ENCODE measurements at regions not wholly inside any gene's neighbourhood (a gene's known extent, or its start where the extent isn't known, plus 50 kb on each side); places are given as distances from the start of the nearest gene placed in this dataset.

- DNase-seq, result no peak
Measured at GRCh38 chr12:93043877-93044209, 114.7 kb upstream of the EEA1 start.

DNA sequence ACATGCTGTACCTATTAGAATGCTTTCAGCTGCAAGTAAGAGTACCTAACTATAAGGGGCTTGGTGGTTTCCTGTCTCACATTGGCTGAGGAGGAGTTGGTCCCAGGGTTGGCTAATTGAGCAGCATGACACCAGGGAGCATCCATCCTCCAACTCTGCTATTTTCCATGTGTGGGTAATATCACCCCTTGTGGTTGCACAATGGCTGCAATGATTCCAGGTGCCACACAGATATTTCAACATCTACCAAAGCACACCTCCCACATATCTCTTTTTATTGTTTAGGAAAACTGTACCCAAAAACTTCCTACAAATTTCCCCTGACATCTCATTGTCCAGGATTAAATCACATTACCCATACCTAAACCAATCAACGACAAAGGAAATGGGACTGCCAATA, 118.0 kb upstream of the EEA1 start:
- DNase-seq, result no peak

GRCh38 chr12:93048656-93049055, 119.6 kb upstream of the EEA1 start:
- no peak for DNase-seq

GRCh38 chr12:93050026-93050747, 121.1 kb upstream of the EEA1 start:
- no peak for DNase-seq

DNA sequence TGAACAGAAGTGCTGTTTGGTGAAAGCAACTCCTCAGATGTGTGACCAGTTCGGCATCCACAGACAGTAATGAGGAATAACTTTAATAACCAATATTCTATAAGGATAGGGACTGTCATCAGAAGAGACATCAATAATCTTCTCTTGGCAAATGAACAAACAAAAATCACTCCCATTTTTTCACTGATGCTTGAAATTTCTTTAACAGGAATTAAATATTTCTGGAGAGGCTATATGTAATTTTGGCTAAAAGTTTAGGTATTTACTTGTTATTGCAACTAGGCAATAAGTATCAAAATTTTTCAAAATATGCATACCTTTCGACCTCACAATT, 121.6 kb upstream of the EEA1 start:
- DNase-seq, result no peak

GRCh38 chr12:93054021-93054420, 124.9 kb upstream of the EEA1 start:
- no peak for DNase-seq

GRCh38 chr12:93055221-93055620, 126.1 kb upstream of the EEA1 start:
- no peak for DNase-seq

DNA sequence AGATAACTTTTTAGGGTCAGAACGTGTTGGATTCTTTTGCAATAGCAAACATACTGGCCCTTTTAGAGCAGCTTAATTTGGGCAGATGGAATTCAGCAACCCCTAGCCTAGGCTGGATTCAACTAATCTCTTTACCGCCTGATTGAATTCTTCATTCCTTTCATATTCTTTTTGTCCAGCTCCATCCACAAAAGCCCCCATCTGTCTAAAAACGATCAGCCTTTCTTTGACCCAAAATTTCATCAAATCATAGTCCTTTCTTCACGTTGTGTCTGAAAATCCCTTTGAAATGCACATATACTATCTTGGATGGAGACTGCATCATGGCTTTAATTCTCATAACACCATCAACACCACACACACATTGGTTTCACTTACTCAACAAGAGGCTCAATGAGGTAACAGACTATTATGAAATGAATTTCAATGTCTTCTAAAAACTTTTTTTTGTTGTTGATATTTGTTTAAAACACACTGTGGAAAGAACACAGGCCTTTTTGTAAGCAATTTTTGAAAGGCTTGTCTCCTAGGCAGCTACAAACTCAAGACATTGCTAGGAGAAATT, 128.0 kb upstream of the EEA1 start:
- no peak for DNase-seq

- no peak for DNase-seq
Measured at GRCh38 chr12:93058280-93058679, 129.2 kb upstream of the EEA1 start.

DNA sequence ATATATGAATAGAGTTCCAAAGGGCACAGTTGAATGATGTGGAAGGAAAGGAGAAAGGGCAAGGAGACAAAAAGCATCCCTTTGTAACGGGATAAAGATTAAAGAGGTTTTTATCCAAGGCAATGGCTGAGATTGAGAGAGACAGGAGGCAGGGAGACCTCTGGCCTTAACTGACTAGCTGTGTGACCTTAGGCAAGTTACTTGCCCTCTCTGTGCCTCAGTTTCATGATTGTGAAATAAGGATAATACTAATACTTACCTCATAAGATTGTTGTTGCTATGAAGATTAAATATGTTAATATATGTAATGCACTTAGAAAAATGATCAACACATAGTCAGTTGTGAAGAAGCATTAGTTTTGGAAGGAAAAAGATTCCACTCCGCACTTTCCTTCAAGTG, 130.2 kb upstream of the EEA1 start:
- DNase-seq, result no peak

DNA sequence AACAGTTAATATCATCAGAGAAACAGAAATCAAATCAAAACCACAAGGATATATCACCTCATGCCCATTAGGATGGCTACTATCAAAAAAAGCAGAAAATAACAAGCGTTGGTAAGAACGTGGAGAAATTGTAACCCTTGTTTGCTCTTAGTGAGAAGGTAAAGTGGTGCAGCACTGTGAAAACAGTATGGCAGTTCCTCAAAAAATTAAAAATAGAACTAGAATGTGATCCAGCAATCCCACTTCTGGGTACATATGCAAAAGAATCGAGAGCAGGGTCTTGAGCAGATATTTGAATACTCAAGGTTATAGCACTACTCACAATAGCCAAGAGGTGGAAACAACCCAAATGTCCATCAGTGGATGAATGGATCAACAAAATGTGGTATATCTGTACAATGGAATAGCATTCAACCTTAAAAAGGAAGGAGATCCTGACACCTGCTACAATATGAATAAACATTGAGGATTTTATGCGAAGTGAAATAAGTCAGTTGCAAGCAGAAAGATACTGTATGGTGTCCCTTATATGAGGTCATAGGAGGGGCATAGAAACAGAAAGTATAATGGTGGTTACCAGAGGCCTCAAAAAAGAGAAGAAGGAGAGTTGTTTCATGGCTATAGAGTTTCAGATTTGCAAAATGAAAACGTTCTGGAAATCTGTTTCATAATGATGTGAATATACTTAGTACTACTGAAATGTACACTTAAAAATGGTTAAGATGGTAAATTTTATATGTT, 131.0 kb upstream of the EEA1 start:
- DNase-seq, result no peak

- DNase-seq, result peak; percentile 29
Measured at GRCh38 chr12:93060666-93061472, 131.8 kb upstream of the EEA1 start.

GRCh38 chr12:93061473-93062419, 132.7 kb upstream of the EEA1 start:
- peak; percentile 63 for DNase-seq

- no peak for DNase-seq
Measured at GRCh38 chr12:93065896-93066295, 136.8 kb upstream of the EEA1 start.

DNA sequence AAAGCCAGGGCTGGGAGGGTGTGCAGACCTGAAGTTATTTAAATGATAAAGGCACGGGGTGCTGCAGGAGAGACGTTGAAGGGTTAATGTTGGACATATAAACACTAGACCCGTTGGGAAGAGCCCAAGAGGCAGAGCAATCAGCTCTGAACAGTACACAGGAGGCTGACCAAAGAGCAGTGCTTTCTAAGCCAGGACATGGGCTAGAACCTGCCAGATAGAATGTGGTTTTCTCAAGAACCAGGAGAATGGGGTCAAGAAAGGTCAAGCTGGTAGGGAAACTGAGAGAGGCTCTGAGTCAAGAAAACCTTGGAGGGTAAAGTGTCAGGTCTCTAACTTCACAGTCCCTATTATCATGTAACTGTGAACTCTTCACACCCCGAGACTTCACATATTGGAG, 143.2 kb upstream of the EEA1 start:
- no peak for DNase-seq

GRCh38 chr12:93073324-93073723, 144.2 kb upstream of the EEA1 start:
- DNase-seq, result no peak

- no peak for DNase-seq
Measured at GRCh38 chr12:93078059-93078458, 149.0 kb upstream of the EEA1 start.

GRCh38 chr12:93078577-93078976, 149.5 kb upstream of the EEA1 start:
- no peak for DNase-seq

- DNase-seq, result no peak
Measured at GRCh38 chr12:93079271-93079670, 150.2 kb upstream of the EEA1 start.

DNA sequence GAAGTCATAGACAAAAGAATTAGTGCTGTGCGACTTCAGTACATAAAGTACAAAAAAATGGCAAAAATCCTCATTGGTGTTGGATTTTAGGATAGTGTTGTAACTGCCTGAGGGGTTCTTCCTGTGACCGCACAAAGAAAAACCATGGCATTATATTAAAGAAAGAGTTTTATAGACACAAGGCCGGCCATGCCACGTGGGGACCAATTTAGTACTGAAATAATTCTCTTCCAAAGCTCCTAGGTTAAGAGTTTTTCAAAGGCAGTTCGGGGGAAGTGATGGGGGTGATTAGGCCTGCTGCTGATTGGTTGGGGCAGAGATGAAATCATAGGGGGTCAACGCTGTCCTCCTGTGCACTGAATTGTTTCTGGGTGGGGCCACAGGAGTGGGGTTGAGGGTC, 150.9 kb upstream of the EEA1 start:
- no peak for DNase-seq

DNA sequence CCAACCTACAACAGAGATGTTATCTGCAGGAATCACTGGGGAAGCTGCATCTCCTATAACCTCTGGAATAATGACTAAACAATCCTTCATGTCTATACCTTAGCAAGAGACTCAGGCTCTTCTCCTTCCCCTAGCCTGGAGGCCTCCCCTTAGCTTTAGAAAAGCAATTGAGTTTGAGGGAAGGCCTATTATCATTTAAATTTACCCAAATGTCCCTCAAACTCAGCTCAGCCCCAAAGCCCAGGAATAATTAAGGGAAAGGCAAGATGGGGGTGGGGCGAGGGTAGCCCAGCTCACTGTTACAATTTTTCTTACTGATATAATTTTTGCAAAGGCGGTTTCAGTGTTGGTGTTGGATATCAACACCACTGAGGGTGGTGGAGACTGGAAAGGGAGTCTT, 151.4 kb upstream of the EEA1 start:
- no peak for DNase-seq

DNA sequence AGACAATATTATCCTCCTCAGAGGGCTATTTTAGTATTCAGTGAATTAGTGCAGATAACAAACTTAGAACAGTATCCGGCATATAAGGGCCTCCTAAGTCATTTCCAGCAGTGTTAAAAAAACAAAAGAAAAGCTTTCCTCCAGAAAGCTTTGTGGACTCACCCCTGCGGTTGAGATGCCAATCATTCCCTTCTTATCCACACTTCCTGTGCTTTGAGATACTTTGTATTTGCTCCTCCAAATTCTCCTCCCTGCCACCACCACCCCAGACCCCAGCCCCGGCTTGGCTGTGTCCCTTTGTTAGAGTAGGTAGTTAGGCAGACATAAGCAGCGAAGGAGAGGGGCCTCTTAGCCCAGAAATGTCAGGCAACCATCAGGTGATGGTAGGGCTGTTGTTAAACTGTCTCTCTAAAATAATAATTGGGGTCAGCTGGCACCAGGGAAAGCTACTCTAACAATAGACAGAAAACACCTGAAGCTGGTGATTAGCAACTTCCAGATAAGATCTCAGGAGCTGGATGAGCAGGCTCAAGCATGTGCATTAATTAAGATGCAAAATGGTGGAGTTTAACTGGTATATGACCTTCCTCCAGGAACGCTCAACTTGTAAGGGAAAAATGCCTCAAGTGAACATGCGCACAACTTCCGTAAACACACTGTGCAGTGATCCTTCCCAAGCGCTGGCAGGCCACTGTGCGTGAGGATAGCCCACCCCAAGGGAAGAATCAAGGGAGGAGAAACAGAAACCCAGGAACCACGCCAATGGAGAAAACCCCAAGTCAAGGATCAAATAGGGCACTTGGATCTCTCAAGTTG, 152.1 kb upstream of the EEA1 start:
- DNase-seq, result peak; percentile 46

Data from NCI-H1105 (cell line).